ENCODE measurements at regions not wholly inside any gene's neighbourhood (a gene's known extent, or its start where the extent isn't known, plus 50 kb on each side); places are given as distances from the start of the nearest gene placed in this dataset.
"Not testable (repeated sequence)": the region's sequence is repeated elsewhere in the genome, so short reads cannot be mapped to it uniquely, and the experiment has no call there.

- DNase-seq (ENCODE audit: low read depth in 3 of 3): no peak
Observed at GRCh38 chr3:26068890-26069289, 279.0 kb downstream of the OXSM start.

GRCh38 chr3:26070854-26071253 lies 281.0 kb downstream of the OXSM start:
- DNase-seq (ENCODE audit: low read depth in 3 of 3): no peak

- DNase-seq (ENCODE audit: low read depth in 3 of 3): no peak
Observed at GRCh38 chr3:26074080-26074479, 284.2 kb downstream of the OXSM start.

- DNase-seq (ENCODE audit: low read depth in 3 of 3): no peak
Observed at GRCh38 chr3:26078539-26078938, 288.6 kb downstream of the OXSM start.

- no peak for DNase-seq (ENCODE audit: low read depth in 3 of 3)
Observed at GRCh38 chr3:26081166-26081565, 291.3 kb downstream of the OXSM start.

- DNase-seq (ENCODE audit: low read depth in 3 of 3): no peak
Observed at GRCh38 chr3:26081806-26082205, 291.9 kb downstream of the OXSM start.

GRCh38 chr3:26082911-26083310 lies 293.0 kb downstream of the OXSM start:
- DNase-seq (ENCODE audit: low read depth in 3 of 3): no peak

- DNase-seq (ENCODE audit: low read depth in 3 of 3): no peak
Observed at GRCh38 chr3:26084629-26085028, 294.7 kb downstream of the OXSM start.

- DNase-seq (ENCODE audit: low read depth in 3 of 3): no peak
Observed at GRCh38 chr3:26087751-26088150, 297.9 kb downstream of the OXSM start.

GRCh38 chr3:26089249-26089648 lies 299.4 kb downstream of the OXSM start:
- no peak for DNase-seq (ENCODE audit: low read depth in 3 of 3)

- DNase-seq (ENCODE audit: low read depth in 3 of 3): no peak
Observed at GRCh38 chr3:26090589-26090988, 300.7 kb downstream of the OXSM start.

- no peak for DNase-seq (ENCODE audit: low read depth in 3 of 3)
Observed at GRCh38 chr3:26091096-26091495, 301.2 kb downstream of the OXSM start.

GRCh38 chr3:26091626-26092025 lies 301.7 kb downstream of the OXSM start:
- DNase-seq (ENCODE audit: low read depth in 3 of 3): no peak

- not testable (repeated sequence) for DNase-seq (ENCODE audit: low read depth in 3 of 3)
Observed at GRCh38 chr3:26097111-26097510, 307.2 kb downstream of the OXSM start.

GRCh38 chr3:26099692-26100091 lies 309.8 kb downstream of the OXSM start:
- no peak for DNase-seq (ENCODE audit: low read depth in 3 of 3)

GRCh38 chr3:26100176-26100575 lies 310.3 kb downstream of the OXSM start:
- DNase-seq (ENCODE audit: low read depth in 3 of 3): no peak

GRCh38 chr3:26102376-26102775 lies 312.5 kb downstream of the OXSM start:
- DNase-seq (ENCODE audit: low read depth in 3 of 3): no peak

- DNase-seq (ENCODE audit: low read depth in 3 of 3): no peak
Observed at GRCh38 chr3:26104851-26105251, 315.0 kb downstream of the OXSM start.

GRCh38 chr3:26105261-26105660 lies 315.4 kb downstream of the OXSM start:
- DNase-seq (ENCODE audit: low read depth in 3 of 3): no peak

GRCh38 chr3:26106228-26106627 lies 316.3 kb downstream of the OXSM start:
- DNase-seq (ENCODE audit: low read depth in 3 of 3): no peak

GRCh38 chr3:26108846-26109489 lies 319.1 kb downstream of the OXSM start:
- DNase-seq (ENCODE audit: low read depth in 3 of 3): no peak

GRCh38 chr3:26114851-26115250 lies 325.0 kb downstream of the OXSM start:
- no peak for DNase-seq (ENCODE audit: low read depth in 3 of 3)

- no peak for DNase-seq (ENCODE audit: low read depth in 3 of 3)
Observed at GRCh38 chr3:26118165-26118564, 328.3 kb downstream of the OXSM start.

GRCh38 chr3:26132942-26133341 lies 343.1 kb downstream of the OXSM start:
- DNase-seq (ENCODE audit: low read depth in 3 of 3): no peak
